Keratinocyte (primary cell): ENCODE measurements at regions not wholly inside any gene's neighbourhood (a gene's known extent, or its start where the extent isn't known, plus 50 kb on each side); places are given as distances from the start of the nearest gene placed in this dataset.

Source experiments
- CTCF ChIP-seq, 3 experiments: IDR thresholded peaks in 1 of 3; conservative IDR thresholded peaks in 1 of 3; optimal IDR thresholded peaks in 1 of 3; 2 replicates in 2 of 3; 3 replicates in 1 of 3; pipeline versions ENCODE3 to v1.5.1; 2011; ENCODE audit warnings: low read length in 3 of 3, mild to moderate bottlenecking in 3 of 3, moderate library complexity in 2 of 3, control low read depth in 1 of 3, inconsistent platforms in 1 of 3; ENCODE audit not compliant: insufficient read depth in 2 of 3; ENCODE audit errors: extremely low read depth in 1 of 3
- EZH2 ChIP-seq: IDR thresholded peaks from one replicate; pipeline ENCODE4 v1.6.1; 2012; ENCODE audit warnings: inconsistent platforms, mild to moderate bottlenecking, low read length, moderate library complexity

GRCh38 chr4:179398414-179398813 lies 1956.2 kb upstream of the AGA start:
- TF ChIP-seq CTCF (optimal IDR thresholded peaks at IDR 0.05 in 1 of 3, IDR thresholded peaks at IDR 0.05 in 1 of 3, conservative IDR thresholded peaks at IDR 0.05 in 1 of 3; ENCODE audit: extremely low read depth in 1 of 3, insufficient read depth in 2 of 3, low read length in 3 of 3) (no peak), EZH2 (no peak)
